Panc1 (cell line): ENCODE measurements at regions not wholly inside any gene's neighbourhood (a gene's known extent, or its start where the extent isn't known, plus 50 kb on each side); places are given as distances from the start of the nearest gene placed in this dataset.

Experiments
- ATAC-seq: fragments of 200-7000 bp; cut with Tn5 transposase; 2 replicates; pipeline ENCODE4 v1.9.1; 2020; ENCODE audit warnings: mild to moderate bottlenecking, moderate library complexity
- BruUV-seq: library from RNA; stranded (reverse); fragments of 400-500 nt; replicated peaks from 2 replicates; lab custom pipeline; 2021; lab: Mats Ljungman, UMichigan
- CTCF ChIA-PET: fragments of 300-600 bp; sonication (Branson Sonifier 250); formaldehyde crosslinking; loops from one replicate; lab custom pipeline; 2022; ENCODE audit warnings: antibody characterized with exemption; lab: Charles Lee
- POLR2A ChIA-PET: fragments of 300-600 bp; sonication (Branson Sonifier 250); formaldehyde crosslinking; loops from one replicate; lab custom pipeline; 2022; ENCODE audit warnings: antibody characterized with exemption; lab: Charles Lee
- DNase-seq: peaks from one replicate; pipeline ENCODE4 v3.0.0-alpha.2; 2010; ENCODE audit warnings: low read depth, low spot score
- H3K27ac ChIP-seq: 2 replicates; pipeline ENCODE4 v1.5.1; 2011; ENCODE audit warnings: mild to moderate bottlenecking, low read length, inconsistent platforms
- H3K27me3 ChIP-seq: fragments of 200-500 bp; sonication (Bioruptor generic); 2 replicates; pipeline ENCODE4 v1.6.0; 2014; ENCODE audit warnings: low read length, inconsistent platforms; ENCODE audit not compliant: control insufficient read depth, insufficient read depth
- H3K36me3 ChIP-seq: fragments of 200-500 bp; sonication (Bioruptor generic); 2 replicates; pipeline ENCODE4 v1.5.1; 2014; ENCODE audit warnings: inconsistent platforms, mild to moderate bottlenecking, low read length, moderate library complexity; ENCODE audit not compliant: control insufficient read depth, insufficient read depth
- H3K4me1 ChIP-seq: 2 replicates; pipeline ENCODE4 v1.5.1; 2011; ENCODE audit warnings: inconsistent platforms, mild to moderate bottlenecking, low read length, moderate library complexity; ENCODE audit not compliant: control insufficient read depth, insufficient read depth
- H3K4me3 ChIP-seq, 2 experiments: 2 replicates each; pipeline ENCODE4 v1.5.1; 2011 to 2012; ENCODE audit warnings: low read depth in 2 of 2, low read length in 2 of 2, mild to moderate bottlenecking in 2 of 2, inconsistent platforms in 1 of 2, moderate library complexity in 1 of 2
- H3K9me3 ChIP-seq: fragments of 200-500 bp; sonication (Bioruptor generic); 2 replicates; pipeline ENCODE4 v1.5.1; 2014; ENCODE audit warnings: low read depth, mild to moderate bottlenecking, inconsistent platforms, low read length, moderate library complexity; ENCODE audit not compliant: control insufficient read depth, insufficient read depth
- CTCF ChIP-seq: fragments of 450-650 bp; IDR thresholded peaks from 2 replicates; pipeline ENCODE4 v1.5.1; 2017; ENCODE audit warnings: mild to moderate bottlenecking
- POLR2AphosphoS5 ChIP-seq: IDR thresholded peaks from 2 replicates; pipeline ENCODE4 v1.6.1; 2012; ENCODE audit warnings: mild to moderate bottlenecking, low read depth, low read length, moderate library complexity
- SIN3A ChIP-seq: IDR thresholded peaks from 2 replicates; pipeline ENCODE4 v1.6.1; 2012; ENCODE audit warnings: low read depth, mild to moderate bottlenecking, low read length, moderate library complexity, borderline replicate concordance; ENCODE audit not compliant: insufficient read depth
- TCF7L2 ChIP-seq: IDR thresholded peaks from 2 replicates; pipeline ENCODE4 v1.6.1; 2011; ENCODE audit warnings: mild to moderate bottlenecking, low read depth, low read length, inconsistent platforms
- in situ Hi-C: cut with HindIII; loops from 2 replicates; pipeline ENCODE4 v1.10.0; 2016; ENCODE audit warnings: low sequenced_read_pairs, low pct_unique_long_range_greater_than_20kb
- intact Hi-C: fragments of 100-400 bp; cut with micrococcal nuclease; formaldehyde crosslinking; loops from one replicate; pipeline ENCODE4 v1.10.0; 2022; ENCODE audit not compliant: unreplicated experiment
- TF ChIP-seq, protein P1 (sequence below), 2 experiments: IDR thresholded peaks; 2 replicates each; pipeline ENCODE4 v1.6.1; 2011 to 2012; ENCODE audit warnings: low read depth in 2 of 2, control low read depth in 1 of 2, low read length in 1 of 2, mild to moderate bottlenecking in 1 of 2, moderate library complexity in 1 of 2; ENCODE audit not compliant: insufficient read depth in 1 of 2

GRCh38 chr1:60809204-60809980 is 273.0 kb upstream of the NFIA start:
- CTCF ChIA-PET = no interaction called here
- intact Hi-C loops (no loop called here), in situ Hi-C loops (no loop called here)
- Histone ChIP-seq H3K36me3 (no peaks in the 10 kb centered on the region), H3K4me1 (no peaks in the 10 kb centered on the region), H3K4me3 (no peak overlapping the region), H3K27ac (no peak overlapping the region), H3K27me3 (no peaks in the 10 kb centered on the region), H3K9me3 (no peaks in the 10 kb centered on the region)
- no TSS peak for BruUV-seq
- DNase-seq (no peak), ATAC-seq (no peak)
- POLR2A ChIA-PET = no interaction called here
- no peak for TF ChIP-seq TCF7L2
- TF ChIP-seq SIN3A = no peak
- TF ChIP-seq POLR2AphosphoS5 = no peak
- TF ChIP-seq, protein P1, sequence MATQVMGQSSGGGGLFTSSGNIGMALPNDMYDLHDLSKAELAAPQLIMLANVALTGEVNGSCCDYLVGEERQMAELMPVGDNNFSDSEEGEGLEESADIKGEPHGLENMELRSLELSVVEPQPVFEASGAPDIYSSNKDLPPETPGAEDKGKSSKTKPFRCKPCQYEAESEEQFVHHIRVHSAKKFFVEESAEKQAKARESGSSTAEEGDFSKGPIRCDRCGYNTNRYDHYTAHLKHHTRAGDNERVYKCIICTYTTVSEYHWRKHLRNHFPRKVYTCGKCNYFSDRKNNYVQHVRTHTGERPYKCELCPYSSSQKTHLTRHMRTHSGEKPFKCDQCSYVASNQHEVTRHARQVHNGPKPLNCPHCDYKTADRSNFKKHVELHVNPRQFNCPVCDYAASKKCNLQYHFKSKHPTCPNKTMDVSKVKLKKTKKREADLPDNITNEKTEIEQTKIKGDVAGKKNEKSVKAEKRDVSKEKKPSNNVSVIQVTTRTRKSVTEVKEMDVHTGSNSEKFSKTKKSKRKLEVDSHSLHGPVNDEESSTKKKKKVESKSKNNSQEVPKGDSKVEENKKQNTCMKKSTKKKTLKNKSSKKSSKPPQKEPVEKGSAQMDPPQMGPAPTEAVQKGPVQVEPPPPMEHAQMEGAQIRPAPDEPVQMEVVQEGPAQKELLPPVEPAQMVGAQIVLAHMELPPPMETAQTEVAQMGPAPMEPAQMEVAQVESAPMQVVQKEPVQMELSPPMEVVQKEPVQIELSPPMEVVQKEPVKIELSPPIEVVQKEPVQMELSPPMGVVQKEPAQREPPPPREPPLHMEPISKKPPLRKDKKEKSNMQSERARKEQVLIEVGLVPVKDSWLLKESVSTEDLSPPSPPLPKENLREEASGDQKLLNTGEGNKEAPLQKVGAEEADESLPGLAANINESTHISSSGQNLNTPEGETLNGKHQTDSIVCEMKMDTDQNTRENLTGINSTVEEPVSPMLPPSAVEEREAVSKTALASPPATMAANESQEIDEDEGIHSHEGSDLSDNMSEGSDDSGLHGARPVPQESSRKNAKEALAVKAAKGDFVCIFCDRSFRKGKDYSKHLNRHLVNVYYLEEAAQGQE (IDR thresholded peaks at IDR 0.05; ENCODE audit: insufficient read depth in 1 of 2, low read depth in 2 of 2, low read length in 1 of 2) = no peak
- TF ChIP-seq CTCF = no peak

DNA sequence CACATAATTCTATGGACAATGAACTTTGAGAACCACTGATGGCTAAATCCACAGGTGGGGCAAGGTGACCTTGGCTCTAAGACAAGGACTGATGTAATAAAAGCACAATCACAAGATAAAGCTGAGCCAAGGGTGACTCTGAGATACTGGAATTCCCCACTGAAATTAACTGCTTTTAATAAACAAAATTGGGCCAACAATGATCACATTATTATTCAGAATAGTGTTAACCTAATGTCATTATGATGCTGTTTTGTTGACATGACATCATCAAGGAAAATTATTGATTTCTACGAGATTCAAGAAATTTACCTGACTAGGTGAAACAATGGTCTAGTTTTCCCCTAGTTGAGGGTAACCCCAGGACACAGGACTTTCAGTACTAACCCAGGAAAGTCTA is 273.7 kb upstream of the NFIA start:
- CTCF ChIA-PET = no interaction called here
- Histone ChIP-seq H3K4me1 (no peaks in the 10 kb centered on the region), H3K27me3 (no peaks in the 10 kb centered on the region), H3K36me3 (no peaks in the 10 kb centered on the region), H3K4me3 (no peak overlapping the region), H3K27ac (no peak overlapping the region), H3K9me3 (no peaks in the 10 kb centered on the region)
- in situ Hi-C loops = no loop called here
- POLR2A ChIA-PET = no interaction called here
- intact Hi-C loops = no loop called here
- TF ChIP-seq POLR2AphosphoS5 = no peak
- no peak for TF ChIP-seq CTCF
- no peak for TF ChIP-seq SIN3A
- TF ChIP-seq, protein P1 (IDR thresholded peaks at IDR 0.05; ENCODE audit: insufficient read depth in 1 of 2, low read depth in 2 of 2, low read length in 1 of 2) = no peak
- no peak for TF ChIP-seq TCF7L2
- DNase-seq (no peak), ATAC-seq (no peak)
- no TSS peak for BruUV-seq
